ENCODE measurements at regions not wholly inside any gene's neighbourhood (a gene's known extent, or its start where the extent isn't known, plus 50 kb on each side); places are given as distances from the start of the nearest gene placed in this dataset.

- Histone ChIP-seq H3K27ac (no peak overlapping the region), H2AFZ (no peak overlapping the region), H3K9ac (no peak overlapping the region), H3K4me2 (ENCODE audit: unreplicated experiment) (no peak overlapping the region), H3K9me3 (ENCODE audit: low read depth) (no peaks in the 10 kb centered on the region), H3K27me3 (replicated peaks; ENCODE audit: insufficient read depth) (no peaks in the 10 kb centered on the region), H3K9me2 (ENCODE audit: insufficient read depth) (no peaks in the 10 kb centered on the region), H3K79me2 (ENCODE audit: insufficient read depth) (no peaks in the 10 kb centered on the region), H4K20me1 (ENCODE audit: insufficient read depth) (no peaks in the 10 kb centered on the region), H3K4me1 (ENCODE audit: insufficient read depth) (no peaks in the 10 kb centered on the region), H3K36me3 (ENCODE audit: low read depth) (no peaks in the 10 kb centered on the region), H3F3A (ENCODE audit: insufficient read depth) (no peaks in the 10 kb centered on the region), H3K4me3 (no peak overlapping the region)
- in situ Hi-C loops (cut with MboI), result no loop called here
- 46 to 50% methylated on average over 3 of the region's 3 CpGs for WGBS, 2 experiments (ENCODE audit: low coverage in 1 of 2, low lambda C conversion rate in 2 of 2, missing lambda C conversion rate in 2 of 2)
- DNase-seq, result no peak
- TF ChIP-seq EZH2phosphoT487 (IDR thresholded peaks at IDR 0.05; ENCODE audit: insufficient read depth, low read depth) (no peak), EZH2 (IDR thresholded peaks at IDR 0.05; ENCODE audit: insufficient read depth, poor library complexity, severe bottlenecking) (no peak)
Observed at GRCh38 chr6:156160007-156160794, 617.0 kb upstream of the ARID1B start.

- WGBS, 2 experiments (ENCODE audit: low coverage in 1 of 2, low lambda C conversion rate in 2 of 2, missing lambda C conversion rate in 2 of 2), result 18 to 24% methylated on average over 4 of the region's 4 CpGs
- in situ Hi-C loops (cut with MboI), result no loop called here
- no peak overlapping the region for H2AFZ ChIP-seq
- H3K4me3 ChIP-seq, result no peak overlapping the region
- no peaks in the 10 kb centered on the region for H4K20me1 ChIP-seq (ENCODE audit: insufficient read depth)
- no peaks in the 10 kb centered on the region for H3K4me1 ChIP-seq (ENCODE audit: insufficient read depth)
- no peaks in the 10 kb centered on the region for H3K36me3 ChIP-seq (ENCODE audit: low read depth)
- H3K27ac ChIP-seq, result no peak overlapping the region
- H3K9me3 ChIP-seq (ENCODE audit: low read depth), result no peaks in the 10 kb centered on the region
- DNase-seq, result no peak
- TF ChIP-seq EZH2phosphoT487 (IDR thresholded peaks at IDR 0.05; ENCODE audit: insufficient read depth, low read depth), result no peak
- TF ChIP-seq EZH2 (IDR thresholded peaks at IDR 0.05; ENCODE audit: insufficient read depth, poor library complexity, severe bottlenecking), result no peak
- no peak overlapping the region for H3K4me2 ChIP-seq (ENCODE audit: unreplicated experiment)
- no peak overlapping the region for H3K9ac ChIP-seq
- H3F3A ChIP-seq (ENCODE audit: insufficient read depth), result no peaks in the 10 kb centered on the region
- no peaks in the 10 kb centered on the region for H3K9me2 ChIP-seq (ENCODE audit: insufficient read depth)
- H3K27me3 ChIP-seq (replicated peaks; ENCODE audit: insufficient read depth), result no peaks in the 10 kb centered on the region
- H3K79me2 ChIP-seq (ENCODE audit: insufficient read depth), result no peaks in the 10 kb centered on the region
Observed at GRCh38 chr6:156154896-156155295, 622.3 kb upstream of the ARID1B start.

DNA sequence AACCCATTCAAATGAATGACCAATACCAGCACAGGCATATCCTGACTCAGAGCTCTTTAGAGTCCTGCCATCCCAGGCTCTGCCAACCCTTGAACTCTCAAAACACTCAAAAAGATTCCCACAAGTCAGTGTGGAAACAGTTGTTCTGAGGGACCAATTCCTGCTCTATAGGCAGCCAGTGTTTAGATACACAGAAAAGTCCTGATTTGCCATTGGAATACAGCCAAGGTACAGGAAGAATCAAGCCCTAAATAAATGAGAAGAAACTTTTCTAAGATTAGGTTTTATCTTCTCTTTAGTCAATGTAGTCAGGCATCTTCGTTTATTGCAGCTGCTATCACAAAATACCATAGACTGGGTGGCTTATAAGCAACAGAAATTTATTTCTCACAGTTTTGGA lies 626.8 kb upstream of the ARID1B start:
- H3K9me2 ChIP-seq (ENCODE audit: insufficient read depth), result no peaks in the 10 kb centered on the region
- no peak overlapping the region for H3K9ac ChIP-seq
- no peak for DNase-seq
- H3K9me3 ChIP-seq (ENCODE audit: low read depth), result no peaks in the 10 kb centered on the region
- H3K4me1 ChIP-seq (ENCODE audit: insufficient read depth), result no peaks in the 10 kb centered on the region
- no peak overlapping the region for H3K4me2 ChIP-seq (ENCODE audit: unreplicated experiment)
- WGBS, 2 experiments (ENCODE audit: low coverage in 1 of 2, low lambda C conversion rate in 2 of 2, missing lambda C conversion rate in 2 of 2), result 4 to 30% methylated on average over 1 of the region's 1 CpG
- in situ Hi-C loops (cut with MboI), result no loop called here
- H3K79me2 ChIP-seq (ENCODE audit: insufficient read depth), result no peaks in the 10 kb centered on the region
- H3K4me3 ChIP-seq, result no peak overlapping the region
- H3K36me3 ChIP-seq (ENCODE audit: low read depth), result no peaks in the 10 kb centered on the region
- H3K27ac ChIP-seq, result no peak overlapping the region
- H4K20me1 ChIP-seq (ENCODE audit: insufficient read depth), result no peaks in the 10 kb centered on the region
- H3F3A ChIP-seq (ENCODE audit: insufficient read depth), result no peaks in the 10 kb centered on the region
- TF ChIP-seq EZH2phosphoT487 (IDR thresholded peaks at IDR 0.05; ENCODE audit: insufficient read depth, low read depth) (no peak), EZH2 (IDR thresholded peaks at IDR 0.05; ENCODE audit: insufficient read depth, poor library complexity, severe bottlenecking) (no peak)
- no peak overlapping the region for H2AFZ ChIP-seq
- H3K27me3 ChIP-seq (replicated peaks; ENCODE audit: insufficient read depth), result no peaks in the 10 kb centered on the region

DNA sequence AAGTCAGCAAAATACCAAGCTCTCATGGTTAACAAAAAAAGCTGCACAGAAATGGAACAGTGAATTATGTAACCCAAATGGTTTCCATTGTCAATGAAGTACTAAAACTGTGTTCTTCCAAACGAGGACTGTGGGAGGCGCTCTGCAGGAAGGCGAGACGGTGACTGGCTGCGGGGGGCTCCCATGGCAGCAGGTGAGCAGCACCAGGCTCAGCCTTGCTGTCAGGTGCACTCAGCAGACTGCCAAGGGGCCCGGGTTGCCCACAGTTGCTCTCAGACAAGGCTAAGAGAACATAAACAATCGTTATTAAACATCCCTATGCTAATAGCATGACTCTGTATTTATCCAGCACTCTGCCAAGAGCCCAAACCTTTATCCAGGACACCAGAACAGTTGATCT lies 630.3 kb upstream of the ARID1B start:
- no peaks in the 10 kb centered on the region for H3K9me3 ChIP-seq (ENCODE audit: low read depth)
- H3K36me3 ChIP-seq (ENCODE audit: low read depth), result no peaks in the 10 kb centered on the region
- H3K4me3 ChIP-seq, result no peak overlapping the region
- H3K27ac ChIP-seq, result no peak overlapping the region
- H3K27me3 ChIP-seq (replicated peaks; ENCODE audit: insufficient read depth), result no peaks in the 10 kb centered on the region
- no peaks in the 10 kb centered on the region for H3K4me1 ChIP-seq (ENCODE audit: insufficient read depth)
- TF ChIP-seq EZH2 (IDR thresholded peaks at IDR 0.05; ENCODE audit: insufficient read depth, poor library complexity, severe bottlenecking) (no peak), EZH2phosphoT487 (IDR thresholded peaks at IDR 0.05; ENCODE audit: insufficient read depth, low read depth) (no peak)
- H3F3A ChIP-seq (ENCODE audit: insufficient read depth), result no peaks in the 10 kb centered on the region
- no peaks in the 10 kb centered on the region for H4K20me1 ChIP-seq (ENCODE audit: insufficient read depth)
- H2AFZ ChIP-seq, result no peak overlapping the region
- no peaks in the 10 kb centered on the region for H3K9me2 ChIP-seq (ENCODE audit: insufficient read depth)
- in situ Hi-C loops (cut with MboI), result no loop called here
- no peak for DNase-seq
- no peak overlapping the region for H3K4me2 ChIP-seq (ENCODE audit: unreplicated experiment)
- H3K9ac ChIP-seq, result no peak overlapping the region
- H3K79me2 ChIP-seq (ENCODE audit: insufficient read depth), result no peaks in the 10 kb centered on the region
- WGBS, 2 experiments (ENCODE audit: low coverage in 1 of 2, low lambda C conversion rate in 2 of 2, missing lambda C conversion rate in 2 of 2), result 18% methylated on average over 7 of the region's 7 CpGs

Measured in GM23248 (cell line).